Fibroblast of pulmonary artery (primary cell): ENCODE measurements at regions not wholly inside any gene's neighbourhood (a gene's known extent, or its start where the extent isn't known, plus 50 kb on each side); places are given as distances from the start of the nearest gene placed in this dataset.

Source experiments
- DNase-seq: peaks from one replicate; pipeline ENCODE4 v3.0.0-alpha.2; 2010; ENCODE audit warnings: low read depth
- H3K4me3 ChIP-seq: replicated peaks from 2 replicates; pipeline ENCODE4 v1.5.1; 2011; ENCODE audit warnings: low read depth, mild to moderate bottlenecking, control low read depth, low read length, moderate library complexity
- TF ChIP-seq, protein P1 (sequence below): IDR thresholded peaks from 2 replicates; pipeline ENCODE4 v1.5.1; 2011; ENCODE audit warnings: mild to moderate bottlenecking, control low read depth, low read length, inconsistent platforms; ENCODE audit errors: missing control alignments

DNA sequence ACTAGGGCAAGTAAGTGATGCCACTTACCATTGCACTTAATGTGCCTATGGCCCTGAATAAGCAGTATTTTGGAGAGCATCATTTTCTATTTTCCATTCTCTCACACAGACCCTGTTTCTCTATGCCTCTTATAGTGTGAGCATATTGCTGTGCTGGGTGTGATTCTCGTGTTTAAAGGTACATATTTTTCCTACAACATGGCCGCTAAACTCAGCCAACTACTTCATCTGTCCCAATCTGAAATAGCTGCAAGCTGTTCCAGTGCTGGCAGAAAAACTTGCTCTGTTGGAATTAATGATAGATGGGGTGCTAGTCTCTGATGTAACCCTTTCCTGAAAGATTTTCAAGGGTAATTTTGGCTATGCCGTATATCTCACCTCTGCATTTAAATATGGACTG is 97.5 kb downstream of the ZNF326 start:
- no peak overlapping the region for H3K4me3 ChIP-seq
- TF ChIP-seq, protein P1, sequence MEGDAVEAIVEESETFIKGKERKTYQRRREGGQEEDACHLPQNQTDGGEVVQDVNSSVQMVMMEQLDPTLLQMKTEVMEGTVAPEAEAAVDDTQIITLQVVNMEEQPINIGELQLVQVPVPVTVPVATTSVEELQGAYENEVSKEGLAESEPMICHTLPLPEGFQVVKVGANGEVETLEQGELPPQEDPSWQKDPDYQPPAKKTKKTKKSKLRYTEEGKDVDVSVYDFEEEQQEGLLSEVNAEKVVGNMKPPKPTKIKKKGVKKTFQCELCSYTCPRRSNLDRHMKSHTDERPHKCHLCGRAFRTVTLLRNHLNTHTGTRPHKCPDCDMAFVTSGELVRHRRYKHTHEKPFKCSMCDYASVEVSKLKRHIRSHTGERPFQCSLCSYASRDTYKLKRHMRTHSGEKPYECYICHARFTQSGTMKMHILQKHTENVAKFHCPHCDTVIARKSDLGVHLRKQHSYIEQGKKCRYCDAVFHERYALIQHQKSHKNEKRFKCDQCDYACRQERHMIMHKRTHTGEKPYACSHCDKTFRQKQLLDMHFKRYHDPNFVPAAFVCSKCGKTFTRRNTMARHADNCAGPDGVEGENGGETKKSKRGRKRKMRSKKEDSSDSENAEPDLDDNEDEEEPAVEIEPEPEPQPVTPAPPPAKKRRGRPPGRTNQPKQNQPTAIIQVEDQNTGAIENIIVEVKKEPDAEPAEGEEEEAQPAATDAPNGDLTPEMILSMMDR: no peak
- DNase-seq: no peak
